Right lobe of liver (tissue), 6 donors: ENCODE measurements at regions not wholly inside any gene's neighbourhood (a gene's known extent, or its start where the extent isn't known, plus 50 kb on each side); places are given as distances from the start of the nearest gene placed in this dataset.
"Not testable (repeated sequence)": the region's sequence is repeated elsewhere in the genome, so short reads cannot be mapped to it uniquely, and the experiment has no call there.

ENCODE experiments used
- ATAC-seq, 4 donors: fragments of 200-7000 bp; cut with Tn5 transposase; one replicate each; pipeline ENCODE4 v1.9.1; 2020; ENCODE audit warnings: mild to moderate bottlenecking in 4 of 4, moderate library complexity in 4 of 4
- DNase-seq, 3 donors: peaks; one replicate each; pipeline ENCODE4 v3.0.0-alpha.2; 2020
- H3K27ac ChIP-seq, 3 donors: fragments of 200-600 bp; one replicate each; pipeline ENCODE4 v1.8.0; 2022
- H3K27me3 ChIP-seq, 2 donors: fragments of 200-600 bp; one replicate each; pipeline ENCODE4 v1.8.0; 2022
- H3K36me3 ChIP-seq, 4 donors: fragments of 200-600 bp; sonication (generic) in 1 of 4; one replicate each; pipeline versions ENCODE4 v1.5.1 to v1.8.0; 2017 to 2022; ENCODE audit warnings: control low read depth in 1 of 4
- H3K4me1 ChIP-seq, 4 donors: fragments of 200-600 bp; sonication (generic) in 1 of 4; one replicate each; pipeline versions ENCODE4 v1.5.1 to v1.8.0; 2017 to 2022; ENCODE audit warnings: control low read depth in 1 of 4
- H3K4me3 ChIP-seq, 3 donors: fragments of 200-600 bp; one replicate each; pipeline ENCODE4 v1.8.0; 2022
- H3K9me3 ChIP-seq, 4 donors: fragments of 200-600 bp; sonication (generic) in 1 of 4; one replicate each; pipeline versions ENCODE4 v1.5.1 to v1.8.0; 2017 to 2022; ENCODE audit warnings: control low read depth in 1 of 4
- CTCF ChIP-seq, 4 donors: fragments of 200-600 bp in 3 of 4; fragments of 450-650 bp in 1 of 4; IDR thresholded peaks; one replicate each; pipeline versions ENCODE4 v1.5.1 to v1.8.0; 2016 to 2022; ENCODE audit warnings: antibody characterized with exemption in 4 of 4, mild to moderate bottlenecking in 2 of 4
- POLR2A ChIP-seq: fragments of 450-650 bp; IDR thresholded peaks from one replicate; pipeline ENCODE4 v1.6.1; 2017; ENCODE audit warnings: antibody characterized with exemption, mild to moderate bottlenecking
- WGBS: methylation state at CpG from one replicate; pipeline ENCODE4 v1.1.6; 2018; ENCODE audit warnings: low coverage, low lambda C conversion rate; ENCODE audit not compliant: insufficient coverage; ENCODE audit errors: missing lambda C conversion rate; 5-methylcytosine and 5-hydroxymethylcytosine counted together
- intact Hi-C, 2 donors: fragments of 100-400 bp; cut with DNase I; formaldehyde crosslinking; loops; one replicate each; pipeline versions ENCODE4 v1.11.2 to v1.14.1; 2022
- donor health status: DM: no; HTN: yes; CAD: no.
- donor health status: DM: no; HTN: no; CAD: no.
- donor health status: DM: no; HTN: no; CAD: no.
- donor health status: DM: no; HTN: yes; CAD: no.
- donor health status: DM: no; HTN: yes; CAD: no.

GRCh38 chr9:24144796-24145195 lies 318.8 kb upstream of the ELAVL2 start:
- intact Hi-C loops = no loop called here
- H3K4me1 ChIP-seq = no peaks in the 10 kb centered on the region

GRCh38 chr9:24135072-24135471 lies 309.0 kb upstream of the ELAVL2 start:
- H3K27me3 ChIP-seq, DNase-seq, intact Hi-C loops, H3K27ac ChIP-seq, H3K4me1 ChIP-seq, H3K4me3 ChIP-seq, H3K36me3 ChIP-seq, ATAC-seq, H3K9me3 ChIP-seq: not testable (repeated sequence)
- no CpG with 5 or more reads among the region's 29 CpGs for WGBS

More at GRCh38 chr9:24144796-24145195, 318.8 kb upstream of the ELAVL2 start:
- H3K9me3 ChIP-seq = no peaks in the 10 kb centered on the region
- DNase-seq = no peak
- no peaks in the 10 kb centered on the region for H3K36me3 ChIP-seq
- ATAC-seq = no peak
- no peak overlapping the region for H3K4me3 ChIP-seq
- H3K27me3 ChIP-seq = no peaks in the 10 kb centered on the region
- H3K27ac ChIP-seq = no peak overlapping the region
- TF ChIP-seq POLR2A (no peak), CTCF (IDR thresholded peaks at IDR 0.05) (no peak)
- WGBS = 31% methylated on average over 3 of the region's 3 CpGs

- TF ChIP-seq CTCF (IDR thresholded peaks at IDR 0.05) (no peak), POLR2A (no peak)
- H3K27me3 ChIP-seq = no peaks in the 10 kb centered on the region
These were observed 306.2 kb upstream of the ELAVL2 start for GRCh38 chr9:24132244-24132643.

GRCh38 chr9:24127519-24127918 lies 301.5 kb upstream of the ELAVL2 start:
- intact Hi-C loops = no loop called here
- Histone ChIP-seq H3K4me1 (no peaks in the 10 kb centered on the region), H3K27ac (no peak overlapping the region), H3K9me3 (no peaks in the 10 kb centered on the region), H3K36me3 (no peaks in the 10 kb centered on the region), H3K4me3 (no peak overlapping the region), H3K27me3 (no peaks in the 10 kb centered on the region)
- no peak for TF ChIP-seq CTCF (IDR thresholded peaks at IDR 0.05)
- no peak for TF ChIP-seq POLR2A
- no peak for DNase-seq
- WGBS = 74% methylated on average over 1 of the region's 1 CpG
- no peak for ATAC-seq

More at GRCh38 chr9:24132244-24132643, 306.2 kb upstream of the ELAVL2 start:
- Histone ChIP-seq H3K4me1 (no peaks in the 10 kb centered on the region), H3K36me3 (no peaks in the 10 kb centered on the region), H3K27ac (no peak overlapping the region), H3K4me3 (no peak overlapping the region), H3K9me3 (no peaks in the 10 kb centered on the region)
- 41% methylated on average over 2 of the region's 2 CpGs for WGBS
- ATAC-seq (no peak), DNase-seq (no peak)
- intact Hi-C loops = no loop called here

GRCh38 chr9:24118190-24118589 lies 292.1 kb upstream of the ELAVL2 start:
- intact Hi-C loops = no loop called here
- H3K4me1 ChIP-seq = no peaks in the 10 kb centered on the region
- H3K9me3 ChIP-seq = no peaks in the 10 kb centered on the region
- H3K4me3 ChIP-seq = no peak overlapping the region
- no peak overlapping the region for H3K27ac ChIP-seq
- TF ChIP-seq POLR2A (no peak), CTCF (IDR thresholded peaks at IDR 0.05) (no peak)
- no peaks in the 10 kb centered on the region for H3K27me3 ChIP-seq
- WGBS = 64% methylated on average over 5 of the region's 5 CpGs
- no peaks in the 10 kb centered on the region for H3K36me3 ChIP-seq
- DNase-seq = no peak
- no peak for ATAC-seq
